ENCODE measurements at regions not wholly inside any gene's neighbourhood (a gene's known extent, or its start where the extent isn't known, plus 50 kb on each side); places are given as distances from the start of the nearest gene placed in this dataset.

- H3K4me3 ChIP-seq, result no peak overlapping the region
- intact Hi-C loops (cut with DNase I, micrococcal nuclease), result no loop called here
- TF ChIP-seq CTCF (IDR thresholded peaks at IDR 0.05), result no peak
- no peaks in the 10 kb centered on the region for H3K36me3 ChIP-seq (ENCODE audit: low read depth)
- ATAC-seq (no peak), DNase-seq (no peak)
- no peaks in the 10 kb centered on the region for H3K4me1 ChIP-seq (ENCODE audit: low read depth)
- H3K9me3 ChIP-seq, result peaks cover 3% of the 10 kb centered on the region
Measured at GRCh38 chr4:60378010-60378409, 822.1 kb upstream of the ADGRL3 start.

- no peak for ATAC-seq
- no peak for TF ChIP-seq CTCF (IDR thresholded peaks at IDR 0.05)
- no peaks in the 10 kb centered on the region for H3K36me3 ChIP-seq (ENCODE audit: low read depth)
- no peak for DNase-seq
- intact Hi-C loops (cut with DNase I, micrococcal nuclease), result no loop called here
- no peaks in the 10 kb centered on the region for H3K4me1 ChIP-seq (ENCODE audit: low read depth)
- H3K4me3 ChIP-seq, result no peak overlapping the region
- H3K9me3 ChIP-seq, result peaks cover 4% of the 10 kb centered on the region
Measured at GRCh38 chr4:60384516-60384915, 815.6 kb upstream of the ADGRL3 start.

- ATAC-seq, result no peak
- DNase-seq, result no peak
- no peaks in the 10 kb centered on the region for H3K36me3 ChIP-seq (ENCODE audit: low read depth)
Measured at GRCh38 chr4:60389633-60390032, 810.5 kb upstream of the ADGRL3 start.

GRCh38 chr4:60396341-60397049 lies 803.6 kb upstream of the ADGRL3 start:
- DNase-seq (no peak), ATAC-seq (no peak)
- Histone ChIP-seq H3K4me3 (no peak overlapping the region), H3K4me1 (ENCODE audit: low read depth) (no peaks in the 10 kb centered on the region), H3K9me3 (peaks cover 28% of the 10 kb centered on the region), H3K36me3 (ENCODE audit: low read depth) (no peaks in the 10 kb centered on the region)
- TF ChIP-seq CTCF (IDR thresholded peaks at IDR 0.05), result no peak
- intact Hi-C loops (cut with DNase I, micrococcal nuclease), result no loop called here

More at GRCh38 chr4:60389633-60390032, 810.5 kb upstream of the ADGRL3 start:
- H3K9me3 ChIP-seq, result peaks cover 12% of the 10 kb centered on the region
- intact Hi-C loops (cut with DNase I, micrococcal nuclease), result no loop called here
- no peaks in the 10 kb centered on the region for H3K4me1 ChIP-seq (ENCODE audit: low read depth)
- TF ChIP-seq CTCF (IDR thresholded peaks at IDR 0.05), result no peak
- no peak overlapping the region for H3K4me3 ChIP-seq

- H3K36me3 ChIP-seq (ENCODE audit: low read depth), result no peaks in the 10 kb centered on the region
- DNase-seq (no peak), ATAC-seq (no peak)
- H3K4me3 ChIP-seq, result no peak overlapping the region
- H3K9me3 ChIP-seq, result peaks cover 14% of the 10 kb centered on the region
- intact Hi-C loops (cut with DNase I, micrococcal nuclease), result no loop called here
- TF ChIP-seq CTCF (IDR thresholded peaks at IDR 0.05), result no peak
- H3K4me1 ChIP-seq (ENCODE audit: low read depth), result no peaks in the 10 kb centered on the region
Measured at GRCh38 chr4:60400593-60400992, 799.5 kb upstream of the ADGRL3 start.

- Histone ChIP-seq H3K36me3 (ENCODE audit: low read depth) (no peaks in the 10 kb centered on the region), H3K4me3 (no peak overlapping the region), H3K4me1 (ENCODE audit: low read depth) (no peaks in the 10 kb centered on the region), H3K9me3 (peaks cover 7% of the 10 kb centered on the region)
- intact Hi-C loops (cut with DNase I, micrococcal nuclease), result no loop called here
- TF ChIP-seq CTCF (IDR thresholded peaks at IDR 0.05), result no peak
- DNase-seq, result no peak
- ATAC-seq, result no peak
Measured at GRCh38 chr4:60404027-60404426, 796.1 kb upstream of the ADGRL3 start.
